ENCODE measurements at regions not wholly inside any gene's neighbourhood (a gene's known extent, or its start where the extent isn't known, plus 50 kb on each side); places are given as distances from the start of the nearest gene placed in this dataset.

GRCh38 chr1:209431402-209431801, 152.1 kb upstream of the CAMK1G start:
- no peak overlapping the region for H3K27ac Mint-ChIP-seq
- no peaks in the 10 kb centered on the region for H3K36me3 Mint-ChIP-seq
- ATAC-seq, result no peak
- no peak for DNase-seq (ENCODE audit: low spot score)
- no peaks in the 10 kb centered on the region for H3K9me3 Mint-ChIP-seq
- no peak overlapping the region for H3K4me3 Mint-ChIP-seq
- H3K27me3 Mint-ChIP-seq, result peaks cover 11 to 12% of the 10 kb centered on the region in 2 donors
- H3K4me1 Mint-ChIP-seq (ENCODE audit: low read depth in 2 of 2), result no peaks in the 10 kb centered on the region

GRCh38 chr1:209431813-209432442, 151.6 kb upstream of the CAMK1G start:
- Mint-ChIP-seq H3K4me1 (ENCODE audit: low read depth in 2 of 2) (no peaks in the 10 kb centered on the region), H3K27ac (no peak overlapping the region), H3K9me3 (no peaks in the 10 kb centered on the region), H3K4me3 (no peak overlapping the region), H3K36me3 (no peaks in the 10 kb centered on the region), H3K27me3 (peaks cover 12% of the 10 kb centered on the region in 2 donors)
- DNase-seq (ENCODE audit: low spot score), result no peak
- ATAC-seq, result no peak

GRCh38 chr1:209432443-209432825, 151.1 kb upstream of the CAMK1G start:
- no peaks in the 10 kb centered on the region for H3K36me3 Mint-ChIP-seq
- no peak for ATAC-seq
- DNase-seq (ENCODE audit: low spot score), result no peak

GRCh38 chr1:209433649-209434031, 149.9 kb upstream of the CAMK1G start:
- no peaks in the 10 kb centered on the region for H3K4me1 Mint-ChIP-seq (ENCODE audit: low read depth in 2 of 2)
- H3K36me3 Mint-ChIP-seq, result no peaks in the 10 kb centered on the region
- no peak overlapping the region for H3K27ac Mint-ChIP-seq
- H3K4me3 Mint-ChIP-seq, result no peak overlapping the region
- ATAC-seq (no peak), DNase-seq (ENCODE audit: low spot score) (no peak)
- peaks cover 7 to 12% of the 10 kb centered on the region in 2 donors for H3K27me3 Mint-ChIP-seq
- no peaks in the 10 kb centered on the region for H3K9me3 Mint-ChIP-seq

More at GRCh38 chr1:209432443-209432825, 151.1 kb upstream of the CAMK1G start:
- no peaks in the 10 kb centered on the region for H3K9me3 Mint-ChIP-seq
- no peak overlapping the region for H3K4me3 Mint-ChIP-seq
- no peak overlapping the region for H3K27ac Mint-ChIP-seq
- H3K27me3 Mint-ChIP-seq, result peaks cover 10 to 12% of the 10 kb centered on the region in 2 donors
- H3K4me1 Mint-ChIP-seq (ENCODE audit: low read depth in 2 of 2), result no peaks in the 10 kb centered on the region

DNA sequence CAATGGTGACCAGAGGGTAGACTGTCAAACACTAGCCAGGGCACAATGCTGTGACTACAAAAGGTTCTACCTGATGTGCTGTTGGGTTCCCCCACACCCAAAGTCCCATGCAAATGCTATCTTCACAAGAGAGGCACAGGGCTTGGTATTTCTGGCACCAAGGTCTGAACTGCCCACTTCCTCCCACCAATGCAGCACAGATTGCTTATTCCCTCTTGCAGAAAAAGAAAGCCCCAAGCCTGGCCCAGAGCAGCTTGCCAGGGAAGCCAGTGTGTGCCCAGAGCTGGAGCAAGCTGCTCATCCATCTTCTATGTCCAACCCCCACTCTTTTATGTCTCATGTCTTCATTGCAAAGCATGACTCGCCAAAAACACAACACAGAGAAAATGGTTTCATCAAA, 149.4 kb upstream of the CAMK1G start:
- Mint-ChIP-seq H3K4me3 (no peak overlapping the region), H3K27me3 (peaks cover 7 to 10% of the 10 kb centered on the region in 2 donors), H3K9me3 (no peaks in the 10 kb centered on the region), H3K4me1 (ENCODE audit: low read depth in 2 of 2) (no peaks in the 10 kb centered on the region), H3K36me3 (no peaks in the 10 kb centered on the region), H3K27ac (no peak overlapping the region)
- DNase-seq (ENCODE audit: low spot score), result no peak
- ATAC-seq, result no peak

DNA sequence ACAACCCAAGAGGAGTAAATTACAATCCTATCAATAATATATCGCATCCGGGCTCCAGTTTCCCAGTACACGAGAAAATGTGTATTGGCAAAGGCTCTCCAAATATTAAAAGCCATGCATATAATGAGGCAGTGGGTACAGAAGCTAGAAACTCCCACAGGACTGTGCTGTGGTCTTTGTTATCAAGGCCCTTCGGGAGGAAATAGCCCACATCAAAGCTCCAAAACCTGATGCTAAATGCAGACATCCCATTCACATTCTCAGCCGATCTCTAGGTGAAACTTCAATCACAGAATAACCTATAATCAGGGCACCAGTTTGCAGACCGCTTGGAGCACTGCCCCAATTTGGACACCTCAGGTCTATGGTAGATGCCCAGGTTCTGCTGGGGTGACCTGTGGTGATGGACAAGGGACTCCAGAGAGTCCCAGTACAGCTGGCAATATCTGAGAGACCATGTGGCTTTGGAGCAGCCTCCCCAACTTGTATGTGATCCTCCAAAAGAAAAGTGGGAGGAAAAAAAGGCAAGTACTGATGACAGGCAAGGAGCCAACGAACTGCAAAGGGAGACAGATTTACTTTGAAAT, 148.8 kb upstream of the CAMK1G start:
- DNase-seq (ENCODE audit: low spot score) (no peak), ATAC-seq (no peak)
- H3K9me3 Mint-ChIP-seq, result no peaks in the 10 kb centered on the region
- no peaks in the 10 kb centered on the region for H3K36me3 Mint-ChIP-seq
- no peak overlapping the region for H3K4me3 Mint-ChIP-seq
- no peaks in the 10 kb centered on the region for H3K4me1 Mint-ChIP-seq (ENCODE audit: low read depth in 2 of 2)
- peaks cover 8 to 10% of the 10 kb centered on the region in 2 donors for H3K27me3 Mint-ChIP-seq
- no peak overlapping the region for H3K27ac Mint-ChIP-seq

GRCh38 chr1:209435654-209436566, 147.6 kb upstream of the CAMK1G start:
- H3K36me3 Mint-ChIP-seq, result no peaks in the 10 kb centered on the region
- H3K9me3 Mint-ChIP-seq, result peaks cover 3% of the 10 kb centered on the region
- no peak overlapping the region for H3K27ac Mint-ChIP-seq
- no peaks in the 10 kb centered on the region for H3K4me1 Mint-ChIP-seq (ENCODE audit: low read depth in 2 of 2)
- DNase-seq (ENCODE audit: low spot score) (no peak), ATAC-seq (peak in 1 of 2 donors; percentile 38)
- no peak overlapping the region for H3K4me3 Mint-ChIP-seq
- H3K27me3 Mint-ChIP-seq, result peaks cover 7 to 14% of the 10 kb centered on the region in 2 donors

DNA sequence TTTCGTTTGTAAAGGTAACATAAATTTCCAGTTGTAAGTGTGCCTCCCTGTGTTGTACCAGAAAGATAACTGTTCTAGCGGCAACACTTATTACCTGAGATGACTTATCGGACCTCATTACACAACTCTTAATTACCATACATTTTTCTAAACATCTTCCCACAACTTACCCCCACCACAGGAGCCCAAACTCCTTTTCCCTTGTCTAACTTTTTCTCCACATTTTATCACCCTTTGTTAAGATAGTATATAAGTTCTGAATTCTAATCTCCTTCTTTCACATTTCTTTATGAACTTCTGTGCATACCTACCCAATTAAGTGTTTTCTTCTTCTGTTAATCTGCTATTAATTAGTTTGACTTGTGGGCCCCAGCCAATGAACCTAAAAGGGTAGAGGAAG, 143.7 kb upstream of the CAMK1G start:
- no peak for DNase-seq (ENCODE audit: low spot score)
- Mint-ChIP-seq H3K4me3 (no peak overlapping the region), H3K27me3 (peaks cover 13 to 28% of the 10 kb centered on the region in 2 donors), H3K36me3 (no peaks in the 10 kb centered on the region), H3K27ac (no peak overlapping the region), H3K9me3 (peaks cover 3% of the 10 kb centered on the region), H3K4me1 (ENCODE audit: low read depth in 2 of 2) (no peaks in the 10 kb centered on the region)
- ATAC-seq, result no peak

DNA sequence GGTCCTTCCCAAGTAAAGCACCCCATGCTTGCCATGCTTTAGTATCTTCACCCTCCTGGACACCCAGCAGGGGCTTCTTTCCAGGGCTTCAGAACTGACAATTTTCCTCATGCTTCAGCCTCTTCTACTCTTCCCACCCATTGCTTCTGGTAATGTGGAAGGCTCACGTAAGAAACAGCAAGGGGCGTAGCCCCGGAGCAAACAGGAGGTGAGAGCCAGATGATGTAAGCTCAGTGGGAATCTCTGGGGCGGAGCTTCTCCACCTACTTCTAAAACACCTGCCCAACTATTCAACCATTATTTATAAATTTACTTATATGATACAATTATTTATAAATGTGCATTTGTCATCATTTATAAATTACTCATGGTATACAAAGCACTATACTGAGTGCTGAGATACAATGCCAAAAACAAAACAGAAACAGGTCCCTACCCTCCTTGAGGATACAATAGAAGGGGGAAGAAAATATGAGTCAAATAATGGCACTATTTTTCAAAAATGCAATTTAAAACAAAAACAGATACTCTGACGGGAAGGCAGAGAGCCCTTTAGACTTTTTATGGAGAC, 140.1 kb upstream of the CAMK1G start:
- H3K4me1 Mint-ChIP-seq (ENCODE audit: low read depth in 2 of 2), result no peaks in the 10 kb centered on the region
- ATAC-seq (no peak), DNase-seq (ENCODE audit: low spot score) (no peak)
- H3K9me3 Mint-ChIP-seq, result peaks cover 3% of the 10 kb centered on the region
- peaks cover 6 to 22% of the 10 kb centered on the region in 2 donors for H3K27me3 Mint-ChIP-seq
- H3K4me3 Mint-ChIP-seq, result no peak overlapping the region
- H3K27ac Mint-ChIP-seq, result no peak overlapping the region
- H3K36me3 Mint-ChIP-seq, result no peaks in the 10 kb centered on the region

GRCh38 chr1:209443975-209444651, 139.4 kb upstream of the CAMK1G start:
- peaks cover 6 to 25% of the 10 kb centered on the region in 2 donors for H3K27me3 Mint-ChIP-seq
- no peaks in the 10 kb centered on the region for H3K36me3 Mint-ChIP-seq
- DNase-seq (ENCODE audit: low spot score) (no peak), ATAC-seq (no peak)
- no peak overlapping the region for H3K27ac Mint-ChIP-seq
- H3K4me1 Mint-ChIP-seq (ENCODE audit: low read depth in 2 of 2), result no peaks in the 10 kb centered on the region
- no peak overlapping the region for H3K4me3 Mint-ChIP-seq
- H3K9me3 Mint-ChIP-seq, result peaks cover 3% of the 10 kb centered on the region

DNA sequence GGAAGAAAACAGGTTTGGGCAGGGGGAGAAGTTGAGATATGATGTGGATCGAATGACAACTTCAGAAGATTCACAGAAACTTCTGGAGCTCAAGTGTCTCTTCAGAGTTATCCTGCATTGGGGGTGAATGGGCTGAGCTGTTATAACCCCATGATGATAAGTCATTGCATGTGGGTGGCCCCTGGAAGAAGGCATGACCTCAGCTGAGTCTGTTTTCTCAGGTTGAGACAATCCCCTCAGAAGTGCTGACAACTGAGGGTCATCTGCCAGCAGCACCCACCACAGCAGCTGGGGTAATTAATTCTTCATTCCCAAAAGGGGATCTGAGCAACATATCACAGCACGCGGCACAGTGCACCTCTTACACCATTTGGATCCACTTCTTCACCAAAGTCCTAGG, 138.6 kb upstream of the CAMK1G start:
- no peaks in the 10 kb centered on the region for H3K36me3 Mint-ChIP-seq
- H3K27ac Mint-ChIP-seq, result no peak overlapping the region
- H3K4me1 Mint-ChIP-seq (ENCODE audit: low read depth in 2 of 2), result no peaks in the 10 kb centered on the region
- DNase-seq (ENCODE audit: low spot score) (no peak), ATAC-seq (no peak)
- H3K27me3 Mint-ChIP-seq, result peaks cover 6 to 22% of the 10 kb centered on the region in 2 donors
- H3K4me3 Mint-ChIP-seq, result no peak overlapping the region
- H3K9me3 Mint-ChIP-seq, result peaks cover 2% of the 10 kb centered on the region

GRCh38 chr1:209445576-209445975, 137.9 kb upstream of the CAMK1G start:
- Mint-ChIP-seq H3K36me3 (no peaks in the 10 kb centered on the region), H3K4me1 (ENCODE audit: low read depth in 2 of 2) (no peaks in the 10 kb centered on the region), H3K27ac (no peak overlapping the region), H3K9me3 (no peaks in the 10 kb centered on the region), H3K4me3 (no peak overlapping the region), H3K27me3 (peaks cover 6 to 18% of the 10 kb centered on the region in 2 donors)
- DNase-seq (ENCODE audit: low spot score), result no peak
- ATAC-seq, result no peak

- Mint-ChIP-seq H3K36me3 (no peaks in the 10 kb centered on the region), H3K27ac (no peak overlapping the region), H3K4me1 (ENCODE audit: low read depth in 2 of 2) (no peaks in the 10 kb centered on the region), H3K4me3 (no peak overlapping the region), H3K27me3 (peaks cover 6 to 20% of the 10 kb centered on the region in 2 donors), H3K9me3 (no peaks in the 10 kb centered on the region)
- DNase-seq (ENCODE audit: low spot score) (no peak), ATAC-seq (peak in 1 of 2 donors; percentile 45)
Measured at GRCh38 chr1:209446356-209446755, 137.2 kb upstream of the CAMK1G start.

Measured in natural killer cell treated with Interleukin-12 subunit alpha and Interleukin-12 subunit beta and Interleukin-15 and Interleukin-18, amount 100 ng/mL, for 72 hours (primary cell).